Osteoblast (primary cell): ENCODE measurements at regions not wholly inside any gene's neighbourhood (a gene's known extent, or its start where the extent isn't known, plus 50 kb on each side); places are given as distances from the start of the nearest gene placed in this dataset.
"Not testable (repeated sequence)": the region's sequence is repeated elsewhere in the genome, so short reads cannot be mapped to it uniquely, and the experiment has no call there.

Source experiments
- DNase-seq: peaks from one replicate; pipeline ENCODE4 v3.0.0; 2011; ENCODE audit warnings: low spot score, mixed read lengths; ENCODE audit not compliant: insufficient read length; ENCODE audit errors: missing footprints
- H2AFZ ChIP-seq: 2 replicates; pipeline ENCODE4 v1.6.0; 2011; ENCODE audit warnings: mild to moderate bottlenecking, low read length
- H3K27ac ChIP-seq: 2 replicates; pipeline ENCODE4 v1.5.1; 2011; ENCODE audit warnings: mild to moderate bottlenecking, low read depth, low read length, moderate library complexity
- H3K27me3 ChIP-seq: 2 replicates; pipeline ENCODE4 v1.6.0; 2012; ENCODE audit warnings: mild to moderate bottlenecking, control low read depth, inconsistent platforms, low read length, moderate library complexity; ENCODE audit not compliant: insufficient read depth
- H3K36me3 ChIP-seq: 2 replicates; pipeline ENCODE4 v1.5.1; 2011; ENCODE audit warnings: mild to moderate bottlenecking, low read length, control low read depth, moderate library complexity; ENCODE audit not compliant: insufficient read depth
- H3K4me1 ChIP-seq: 2 replicates; pipeline ENCODE4 v1.5.1; 2011; ENCODE audit warnings: mild to moderate bottlenecking, low read length, control low read depth, moderate library complexity; ENCODE audit not compliant: insufficient read depth
- H3K4me2 ChIP-seq: 2 replicates; pipeline ENCODE4 v1.6.0; 2011; ENCODE audit warnings: mild to moderate bottlenecking, low read length; ENCODE audit not compliant: insufficient read depth
- H3K4me3 ChIP-seq: fragments of 200-600 bp; sonication (generic); 3 replicates; pipeline ENCODE4 v1.5.1; 2012; ENCODE audit warnings: mild to moderate bottlenecking, low read length, inconsistent platforms; ENCODE audit not compliant: insufficient read depth
- H3K79me2 ChIP-seq: 2 replicates; pipeline ENCODE4 v1.6.0; 2012; ENCODE audit warnings: mild to moderate bottlenecking, low read length, control low read depth, inconsistent platforms; ENCODE audit not compliant: insufficient read depth
- H3K9me3 ChIP-seq: 2 replicates; pipeline ENCODE4 v1.5.1; 2011; ENCODE audit warnings: low read depth, low read length, control low read depth
- H4K20me1 ChIP-seq: 2 replicates; pipeline ENCODE4 v1.6.0; 2012; ENCODE audit warnings: mild to moderate bottlenecking, low read length, control low read depth; ENCODE audit not compliant: insufficient read depth
- TF ChIP-seq, protein P1 (sequence below): IDR thresholded peaks from 2 replicates; pipeline ENCODE4 v1.5.1; 2011; ENCODE audit warnings: mild to moderate bottlenecking, low read depth, low read length, moderate library complexity; ENCODE audit errors: extremely low read depth

DNA sequence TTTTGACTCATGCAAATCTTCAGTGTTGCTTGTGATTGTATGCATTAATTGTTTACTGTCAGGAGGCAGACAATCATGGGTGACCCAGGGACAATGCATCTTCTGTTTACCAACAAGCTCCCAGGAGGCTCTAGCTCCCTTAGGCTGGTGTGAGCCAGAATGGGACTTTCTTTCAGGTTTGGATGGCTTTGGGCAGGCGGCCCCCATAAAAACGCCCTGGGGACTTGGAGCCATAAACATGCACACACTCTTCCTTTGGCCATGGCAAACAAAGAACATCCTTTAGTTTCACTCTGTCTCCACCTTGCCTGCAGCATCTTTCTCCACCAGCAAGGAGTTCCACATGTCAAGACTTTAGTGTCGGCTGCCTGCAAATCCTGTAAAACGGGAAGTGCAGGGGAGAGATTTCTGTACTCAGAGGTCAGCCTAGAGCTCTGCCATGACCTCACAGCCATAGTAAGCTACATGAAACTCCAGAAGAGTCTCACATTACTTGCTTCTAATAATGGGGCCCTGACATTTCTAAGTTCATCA lies 127.6 kb downstream of the MAP3K7 start:
- Histone ChIP-seq H3K36me3 (no peaks in the 10 kb centered on the region), H3K27me3 (peaks cover 12% of the 10 kb centered on the region), H3K4me3 (no peak overlapping the region), H3K27ac (no peak overlapping the region), H3K79me2 (no peaks in the 10 kb centered on the region), H2AFZ (no peak overlapping the region), H4K20me1 (no peaks in the 10 kb centered on the region), H3K4me1 (peaks cover 2% of the 10 kb centered on the region), H3K9me3 (no peaks in the 10 kb centered on the region), H3K4me2 (no peak overlapping the region)
- TF ChIP-seq, protein P1, sequence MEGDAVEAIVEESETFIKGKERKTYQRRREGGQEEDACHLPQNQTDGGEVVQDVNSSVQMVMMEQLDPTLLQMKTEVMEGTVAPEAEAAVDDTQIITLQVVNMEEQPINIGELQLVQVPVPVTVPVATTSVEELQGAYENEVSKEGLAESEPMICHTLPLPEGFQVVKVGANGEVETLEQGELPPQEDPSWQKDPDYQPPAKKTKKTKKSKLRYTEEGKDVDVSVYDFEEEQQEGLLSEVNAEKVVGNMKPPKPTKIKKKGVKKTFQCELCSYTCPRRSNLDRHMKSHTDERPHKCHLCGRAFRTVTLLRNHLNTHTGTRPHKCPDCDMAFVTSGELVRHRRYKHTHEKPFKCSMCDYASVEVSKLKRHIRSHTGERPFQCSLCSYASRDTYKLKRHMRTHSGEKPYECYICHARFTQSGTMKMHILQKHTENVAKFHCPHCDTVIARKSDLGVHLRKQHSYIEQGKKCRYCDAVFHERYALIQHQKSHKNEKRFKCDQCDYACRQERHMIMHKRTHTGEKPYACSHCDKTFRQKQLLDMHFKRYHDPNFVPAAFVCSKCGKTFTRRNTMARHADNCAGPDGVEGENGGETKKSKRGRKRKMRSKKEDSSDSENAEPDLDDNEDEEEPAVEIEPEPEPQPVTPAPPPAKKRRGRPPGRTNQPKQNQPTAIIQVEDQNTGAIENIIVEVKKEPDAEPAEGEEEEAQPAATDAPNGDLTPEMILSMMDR = no peak
- DNase-seq = no peak

DNA sequence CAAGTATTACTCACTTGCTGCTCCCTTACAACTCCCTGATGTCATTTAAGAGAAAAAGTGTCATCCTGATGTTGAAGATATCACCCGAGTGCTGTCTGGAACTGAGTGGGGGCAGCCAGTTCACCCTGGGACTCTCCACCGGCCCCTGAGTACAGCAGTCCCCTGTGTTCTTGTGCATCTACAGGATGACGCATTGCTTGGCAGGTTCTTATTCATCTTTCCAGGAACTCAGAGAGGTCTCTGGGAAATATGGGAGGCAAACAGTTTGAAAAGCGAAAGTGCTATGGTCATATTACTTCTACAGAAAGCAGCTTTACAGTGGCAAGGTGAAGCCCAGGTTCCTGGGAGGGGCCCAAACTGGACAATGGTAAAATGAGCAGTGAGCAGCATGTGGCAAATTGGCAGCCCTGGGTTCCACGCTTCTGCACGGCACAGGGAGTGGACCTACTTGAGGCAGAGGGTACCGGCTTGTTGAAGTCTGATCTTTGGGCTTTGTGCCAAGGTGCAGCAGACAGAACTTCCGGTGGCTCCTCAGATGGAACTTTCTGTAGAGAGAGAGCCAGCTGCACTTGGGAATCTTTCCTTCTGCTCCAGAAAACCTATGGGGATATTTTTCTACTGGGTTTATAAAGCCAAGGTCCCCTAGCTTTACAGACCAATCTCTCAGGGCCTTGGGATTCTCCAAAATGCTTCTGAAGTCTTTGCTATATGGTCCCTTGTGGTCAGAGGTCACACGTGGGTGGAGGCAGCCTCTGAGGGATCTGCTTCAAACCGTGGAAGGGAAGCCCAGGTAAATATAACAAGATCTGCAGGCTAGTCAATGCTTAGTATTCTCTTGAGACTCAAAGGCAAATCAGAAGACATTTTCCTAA lies 128.3 kb downstream of the MAP3K7 start:
- Histone ChIP-seq H2AFZ (no peak overlapping the region), H4K20me1 (no peaks in the 10 kb centered on the region), H3K4me2 (peak overlapping the region; percentile 34), H3K4me3 (peak overlapping the region; percentile 51), H3K27ac (no peak overlapping the region), H3K36me3 (no peaks in the 10 kb centered on the region), H3K27me3 (peaks cover 12% of the 10 kb centered on the region), H3K9me3 (no peaks in the 10 kb centered on the region), H3K79me2 (no peaks in the 10 kb centered on the region), H3K4me1 (peaks cover 2% of the 10 kb centered on the region)
- peak; percentile 62 for DNase-seq
- TF ChIP-seq, protein P1 = no peak

DNA sequence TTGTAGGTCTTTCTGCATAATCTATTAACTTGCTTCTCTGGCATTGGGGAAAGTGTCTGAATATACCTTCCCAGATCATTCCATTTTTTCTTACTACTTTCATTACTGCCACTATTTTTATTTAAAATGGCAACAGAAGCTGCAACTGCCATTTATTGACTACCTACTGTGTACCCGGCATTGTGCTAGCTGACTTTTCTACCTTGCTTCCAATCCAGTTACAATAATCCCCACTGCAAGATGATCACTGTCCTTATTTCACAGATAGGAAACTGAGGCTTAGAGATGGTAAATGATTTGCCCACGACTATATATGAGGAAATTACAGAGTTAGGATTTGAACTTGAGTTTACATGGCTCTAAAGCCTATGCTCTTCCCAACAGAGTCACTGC lies 129.0 kb downstream of the MAP3K7 start:
- H3K36me3 ChIP-seq = no peaks in the 10 kb centered on the region
- peaks cover 12% of the 10 kb centered on the region for H3K27me3 ChIP-seq
- H3K9me3 ChIP-seq = no peaks in the 10 kb centered on the region
- H3K4me1 ChIP-seq = peaks cover 2% of the 10 kb centered on the region
- no peak overlapping the region for H3K27ac ChIP-seq
- no peak overlapping the region for H3K4me2 ChIP-seq
- H3K4me3 ChIP-seq = no peak overlapping the region
- H2AFZ ChIP-seq = no peak overlapping the region
- no peaks in the 10 kb centered on the region for H3K79me2 ChIP-seq
- no peaks in the 10 kb centered on the region for H4K20me1 ChIP-seq
- TF ChIP-seq, protein P1 = no peak
- no peak for DNase-seq

DNA sequence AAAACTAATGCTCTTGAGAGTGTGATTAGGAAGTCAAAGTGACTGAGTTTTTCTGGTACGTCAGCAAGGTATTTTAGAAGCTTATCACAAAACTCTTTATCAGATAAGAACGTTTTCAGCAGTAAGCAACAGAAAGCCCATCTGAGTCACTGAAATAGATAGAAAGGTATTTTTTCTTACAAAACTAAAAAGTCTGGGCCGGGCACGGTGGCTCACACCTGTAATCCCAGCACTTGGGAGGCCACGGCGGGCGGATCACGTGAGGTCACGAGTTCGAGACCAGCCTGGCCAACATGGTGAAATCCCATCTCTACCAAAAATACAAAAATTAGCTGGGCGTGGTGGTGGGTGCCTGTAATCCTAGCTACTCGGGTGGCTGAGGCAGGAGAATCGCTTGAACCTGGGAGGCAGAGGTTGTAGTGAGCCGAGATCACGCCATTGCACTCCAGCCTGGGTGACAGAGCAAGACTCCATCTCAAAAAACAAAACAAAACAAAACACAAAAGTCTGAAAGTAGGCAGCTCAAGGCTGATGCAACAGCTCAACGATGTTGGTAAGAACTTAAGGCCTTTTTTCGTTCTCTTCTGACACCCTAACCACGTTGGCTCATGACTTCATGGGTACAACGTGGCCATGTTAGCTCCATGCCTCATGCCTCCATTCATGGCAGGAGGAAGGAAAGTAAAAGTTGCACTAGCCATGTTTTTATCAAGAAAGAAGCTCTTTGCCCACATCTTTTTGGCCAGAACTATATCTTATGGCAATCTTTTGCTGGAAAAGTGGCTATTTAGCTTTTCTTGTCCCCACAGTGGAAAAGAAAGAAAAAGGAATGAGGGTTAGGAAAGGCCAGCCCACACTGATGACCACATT lies 129.6 kb downstream of the MAP3K7 start:
- not testable (repeated sequence) for H3K9me3 ChIP-seq, H3K36me3 ChIP-seq, H3K4me1 ChIP-seq, H3K4me3 ChIP-seq, H3K27ac ChIP-seq, H3K79me2 ChIP-seq, H3K4me2 ChIP-seq, DNase-seq, H4K20me1 ChIP-seq, H2AFZ ChIP-seq
- H3K27me3 ChIP-seq = peaks cover 12% of the 10 kb centered on the region
